GM19023 (cell line): ENCODE measurements at regions not wholly inside any gene's neighbourhood (a gene's known extent, or its start where the extent isn't known, plus 50 kb on each side); places are given as distances from the start of the nearest gene placed in this dataset.
"Not testable (repeated sequence)": the region's sequence is repeated elsewhere in the genome, so short reads cannot be mapped to it uniquely, and the experiment has no call there.

Experiments
- ATAC-seq: cut with Tn5 transposase; IDR thresholded peaks from one replicate; pipeline ENCODE4 v1.9.1; 2021; ENCODE audit warnings: mild to moderate bottlenecking, moderate library complexity; ENCODE audit not compliant: unreplicated experiment

DNA sequence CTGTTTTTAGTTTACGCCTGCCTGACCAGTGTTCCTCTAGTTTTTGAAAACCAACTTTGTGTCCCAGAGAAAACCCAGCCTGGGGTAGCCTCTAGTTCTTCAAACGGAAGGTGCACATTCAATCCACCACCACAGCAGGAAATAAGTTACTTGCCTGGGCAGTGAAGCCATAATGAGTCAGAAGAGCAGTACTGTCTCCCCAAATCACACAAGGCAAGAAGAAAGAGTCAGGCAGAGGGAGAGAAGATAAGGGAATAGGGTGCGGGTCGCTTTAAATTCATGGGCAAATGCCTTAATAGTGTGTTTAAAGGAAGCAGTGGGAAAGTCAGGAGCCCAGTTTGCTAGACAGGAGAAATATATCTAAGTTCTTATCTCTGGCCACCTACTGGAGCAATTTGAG is 333.8 kb upstream of the GRIA3 start:
- ATAC-seq, result no peak

DNA sequence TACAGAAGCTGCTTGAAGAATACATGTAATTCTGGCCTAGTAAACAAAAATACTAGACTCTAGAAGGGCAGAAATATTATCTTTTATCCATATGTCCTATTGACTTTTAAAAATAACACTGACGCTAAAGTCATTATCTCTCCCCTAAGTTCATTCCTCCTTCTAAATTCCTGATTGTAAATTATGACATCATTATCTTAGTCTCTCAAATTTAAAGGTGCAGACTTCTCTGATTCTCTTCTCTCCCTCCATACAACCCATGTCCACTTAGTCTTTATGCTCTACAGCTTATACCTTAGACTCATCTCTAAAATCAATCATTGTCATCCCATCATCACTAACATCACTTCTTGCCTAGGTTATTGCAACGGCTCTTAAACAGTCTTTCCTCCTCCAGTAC is 327.9 kb upstream of the GRIA3 start:
- no peak for ATAC-seq

DNA sequence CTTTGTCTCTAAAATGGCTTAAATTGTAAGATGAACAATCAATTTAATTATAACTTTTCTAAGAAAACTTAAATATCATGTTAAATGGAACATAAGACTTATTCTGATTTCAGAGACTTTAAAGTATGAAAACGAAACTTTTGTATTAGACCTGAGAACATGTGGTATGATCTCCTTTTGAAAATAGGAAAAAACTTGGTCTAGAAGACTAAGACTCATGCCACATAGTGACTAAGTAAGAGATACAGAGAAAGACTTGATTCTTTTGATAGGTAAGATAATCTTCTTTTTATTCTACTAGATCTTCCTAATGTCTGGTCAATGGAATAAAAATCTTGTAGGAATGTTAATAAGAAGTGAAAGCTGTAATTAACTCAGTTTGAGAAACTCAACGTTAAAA is 326.3 kb upstream of the GRIA3 start:
- no peak for ATAC-seq

DNA sequence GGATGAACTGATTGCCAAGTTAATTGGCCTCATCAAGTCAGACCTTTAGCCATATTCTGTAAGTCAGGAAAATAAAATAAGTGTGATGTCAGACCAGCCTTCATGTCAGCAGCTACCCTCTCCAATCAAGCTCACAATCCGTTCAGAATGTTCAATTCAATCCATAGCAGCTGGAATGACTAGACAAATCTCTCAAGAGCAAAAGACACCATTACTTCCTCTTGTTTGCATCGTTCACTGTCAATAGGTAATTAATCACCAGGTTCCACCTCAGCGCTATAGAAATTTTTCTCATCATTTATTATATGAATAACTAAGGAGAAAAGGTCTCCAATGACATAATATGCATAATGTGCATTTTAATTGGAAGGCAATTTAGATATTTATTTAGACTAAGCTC is 321.0 kb upstream of the GRIA3 start:
- ATAC-seq, result no peak

DNA sequence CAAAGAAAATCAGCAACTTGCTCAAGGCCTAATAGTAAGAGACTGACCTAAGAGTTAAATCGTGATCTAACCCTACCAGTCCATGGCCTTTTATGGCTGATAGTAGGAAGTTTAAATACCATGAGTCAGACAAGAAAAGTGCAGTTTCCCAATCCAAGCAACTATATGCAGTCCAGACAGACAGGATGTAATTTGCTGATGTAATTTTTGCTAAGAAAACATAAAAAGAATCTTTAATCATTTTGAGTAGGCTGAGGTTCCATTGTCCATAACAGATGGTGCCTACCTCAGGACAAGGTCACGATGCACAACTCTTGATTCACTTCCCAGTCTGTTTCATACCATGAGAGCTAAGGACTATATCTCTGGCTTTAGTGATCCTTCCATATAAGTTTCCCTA is 317.5 kb upstream of the GRIA3 start:
- no peak for ATAC-seq

DNA sequence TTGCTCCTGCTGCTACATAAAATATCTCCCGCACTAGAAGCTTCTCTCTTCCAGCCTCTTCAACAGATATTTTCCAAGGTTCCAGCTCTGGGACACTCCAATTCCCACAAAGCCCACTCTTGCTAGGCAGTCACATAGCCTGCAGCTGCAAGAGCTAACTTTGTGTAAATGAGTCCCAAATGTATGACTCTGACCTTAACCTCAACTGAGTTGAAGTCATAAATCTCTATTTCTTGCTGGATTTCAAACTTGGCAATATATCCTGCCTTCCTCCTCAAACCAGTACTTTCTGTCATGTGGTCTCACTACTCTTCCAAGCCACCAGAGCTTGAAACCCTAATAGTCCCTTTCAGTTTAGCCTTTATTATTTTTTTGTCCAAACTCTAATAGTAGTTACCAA is 315.4 kb upstream of the GRIA3 start:
- no peak for ATAC-seq

DNA sequence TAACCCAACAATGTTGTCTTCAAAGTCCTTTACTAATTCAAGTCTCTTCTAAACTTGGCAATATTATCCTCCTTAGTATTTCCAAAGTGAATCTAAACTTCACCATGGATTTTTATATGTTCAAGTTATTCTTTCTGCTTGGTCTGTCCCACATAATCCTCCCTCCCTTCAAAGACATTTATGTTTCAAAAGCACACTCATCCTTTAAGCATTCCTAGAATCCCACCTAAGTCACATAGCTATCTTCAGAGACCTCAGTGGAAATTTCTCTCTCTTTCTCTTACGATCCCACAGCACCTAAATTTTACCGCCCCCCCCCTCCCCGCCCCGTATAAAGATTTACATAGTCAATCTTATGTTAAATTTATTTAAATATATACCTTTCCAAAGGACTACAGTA is 314.9 kb upstream of the GRIA3 start:
- no peak for ATAC-seq

DNA sequence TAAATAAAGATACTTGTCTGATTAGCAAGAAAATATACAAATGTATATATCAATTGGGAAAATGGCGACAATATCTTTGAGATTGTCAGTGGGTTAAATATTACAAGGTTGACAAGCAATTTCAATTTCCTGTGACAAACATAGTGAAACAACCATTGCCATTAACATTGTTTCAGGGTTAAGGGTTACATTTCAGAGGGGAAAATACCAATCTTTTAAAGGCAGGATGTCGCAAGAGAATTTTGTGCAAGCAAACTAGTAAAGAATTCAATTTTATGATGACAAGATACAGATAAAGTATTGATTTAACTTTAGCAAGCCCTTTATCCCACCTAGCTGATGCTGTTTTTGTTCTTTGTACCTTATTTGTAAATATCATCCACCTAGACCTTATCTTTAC is 305.8 kb upstream of the GRIA3 start:
- ATAC-seq, result no peak

DNA sequence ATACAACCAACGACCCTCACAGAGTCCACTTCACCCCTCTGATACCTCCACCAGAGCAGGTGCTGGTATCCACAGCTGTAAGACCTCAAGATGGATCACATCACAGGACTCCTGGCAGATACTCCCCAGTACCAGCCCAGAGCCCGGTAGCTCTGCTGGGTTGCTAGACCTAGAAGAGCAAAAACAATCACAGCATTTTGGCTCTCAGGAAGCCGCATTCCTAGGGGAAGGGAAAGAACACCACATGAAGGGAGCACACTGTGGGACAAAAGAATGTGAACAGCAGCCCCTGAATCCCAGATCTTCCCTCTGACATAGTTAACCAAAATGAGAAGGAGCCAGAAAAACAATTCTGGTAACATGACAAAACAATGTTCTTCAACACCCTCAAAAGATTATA is 303.1 kb upstream of the GRIA3 start:
- ATAC-seq, result no peak

DNA sequence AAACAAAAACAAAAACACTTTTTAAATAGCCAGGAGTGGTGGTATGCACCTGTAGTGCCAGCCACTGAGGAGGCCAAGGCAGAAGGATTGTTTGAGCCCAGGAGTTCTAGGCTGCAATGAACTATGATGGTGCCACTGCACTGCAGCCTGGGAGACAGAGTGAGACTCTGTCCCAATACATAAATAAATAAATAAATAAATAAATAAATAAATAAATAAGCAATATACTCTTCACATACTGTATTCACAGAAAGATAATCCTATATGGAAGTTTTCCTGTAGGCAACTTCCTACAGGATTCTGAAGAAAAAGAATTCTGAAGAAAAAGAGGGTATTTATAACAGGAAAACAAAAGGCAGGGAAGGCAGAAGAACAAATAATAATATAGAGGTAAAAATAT is 293.3 kb upstream of the GRIA3 start:
- ATAC-seq, result no peak

DNA sequence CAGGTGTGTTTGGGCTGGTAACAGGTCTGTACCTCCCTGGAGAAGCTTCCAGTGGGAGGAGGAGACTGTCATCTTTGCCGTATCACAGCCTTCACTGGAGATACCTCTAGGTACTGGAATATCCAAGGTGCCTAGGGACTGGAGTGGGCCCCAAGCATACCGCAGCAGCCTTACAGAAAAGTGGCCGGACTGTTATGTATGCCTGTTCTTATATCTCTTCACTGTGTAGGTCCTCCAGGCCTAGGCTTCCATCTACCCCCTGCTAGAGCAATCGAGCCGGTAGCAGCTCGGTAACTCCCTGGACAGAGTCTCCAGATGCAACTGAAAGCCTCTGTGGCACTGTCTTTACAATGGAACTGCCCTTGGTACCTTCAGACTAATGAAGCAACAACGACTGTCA is 277.4 kb upstream of the GRIA3 start:
- no peak for ATAC-seq

DNA sequence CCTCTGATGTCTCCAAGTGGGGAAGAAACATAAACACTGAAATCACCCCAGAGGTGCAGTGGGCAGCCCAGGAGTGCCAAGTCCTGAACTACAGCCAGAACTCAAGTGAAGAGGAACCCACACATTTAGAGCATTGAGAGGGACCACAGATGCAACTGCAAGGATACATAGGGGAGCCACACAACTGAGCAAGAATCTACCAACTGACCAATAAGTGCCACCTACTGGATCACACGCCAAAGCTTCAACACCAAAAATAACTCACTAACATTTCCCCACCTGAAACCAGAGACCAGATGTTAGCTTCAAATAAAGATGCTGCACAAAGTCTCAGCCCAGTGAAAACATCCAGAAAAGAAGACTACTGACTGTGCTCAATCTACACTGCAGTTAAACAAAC is 276.7 kb upstream of the GRIA3 start:
- no peak for ATAC-seq

DNA sequence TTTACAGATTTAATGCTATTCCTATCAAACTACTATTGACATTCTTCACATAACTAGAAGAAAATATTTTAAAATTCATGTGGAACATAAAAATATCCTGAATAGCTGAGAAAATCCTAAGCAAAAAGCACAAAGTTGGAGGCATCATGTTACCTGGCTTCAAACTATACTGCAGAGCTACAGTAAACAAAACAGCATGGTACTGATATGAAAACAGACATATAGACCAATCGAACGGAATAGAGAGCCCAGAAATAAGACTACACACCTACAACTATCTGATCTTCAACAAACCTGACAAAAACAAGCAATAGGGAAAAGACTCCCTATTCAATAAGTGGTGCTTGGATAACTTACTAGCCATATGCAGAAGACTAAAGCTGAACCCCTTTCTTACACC is 273.4 kb upstream of the GRIA3 start:
- ATAC-seq, result no peak

DNA sequence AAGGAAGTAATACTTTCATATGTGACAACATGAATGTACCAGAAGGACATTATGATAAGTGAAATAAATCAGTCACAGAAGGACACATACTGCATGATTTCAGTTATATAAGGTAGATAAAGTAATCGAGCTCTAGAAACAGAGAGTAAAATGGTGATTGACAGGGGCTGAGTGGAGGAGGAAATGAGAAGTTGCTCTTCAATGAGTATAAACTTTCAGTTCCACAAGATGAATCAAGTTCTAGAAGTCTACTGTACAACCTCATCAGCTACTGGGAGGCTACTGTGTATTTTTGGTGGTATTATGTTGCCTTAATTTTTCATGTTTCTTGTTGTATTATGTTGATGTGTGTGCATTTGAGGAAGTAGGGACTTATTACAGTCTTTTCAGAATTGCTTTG is 270.9 kb upstream of the GRIA3 start:
- ATAC-seq, result no peak

DNA sequence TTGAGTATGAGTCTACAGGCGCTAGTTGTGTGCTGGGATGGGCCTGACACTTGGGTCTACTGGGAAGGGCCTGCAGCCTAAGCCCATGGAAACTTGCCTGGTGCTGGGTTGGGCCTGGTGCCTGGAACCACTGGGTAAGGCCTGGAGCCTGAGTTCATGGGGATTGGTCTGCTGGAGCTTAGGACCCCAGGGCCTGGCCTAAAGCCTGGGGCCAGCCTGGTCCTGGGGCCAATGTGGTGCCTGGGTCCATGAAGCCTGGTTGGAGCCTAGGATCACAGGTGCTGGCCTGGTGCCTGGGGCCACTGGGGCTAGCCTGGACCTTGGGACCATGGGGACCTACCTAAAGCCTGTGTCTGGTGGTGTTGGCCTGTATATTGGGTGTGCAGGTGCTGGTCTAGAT is 270.3 kb upstream of the GRIA3 start:
- no peak for ATAC-seq

DNA sequence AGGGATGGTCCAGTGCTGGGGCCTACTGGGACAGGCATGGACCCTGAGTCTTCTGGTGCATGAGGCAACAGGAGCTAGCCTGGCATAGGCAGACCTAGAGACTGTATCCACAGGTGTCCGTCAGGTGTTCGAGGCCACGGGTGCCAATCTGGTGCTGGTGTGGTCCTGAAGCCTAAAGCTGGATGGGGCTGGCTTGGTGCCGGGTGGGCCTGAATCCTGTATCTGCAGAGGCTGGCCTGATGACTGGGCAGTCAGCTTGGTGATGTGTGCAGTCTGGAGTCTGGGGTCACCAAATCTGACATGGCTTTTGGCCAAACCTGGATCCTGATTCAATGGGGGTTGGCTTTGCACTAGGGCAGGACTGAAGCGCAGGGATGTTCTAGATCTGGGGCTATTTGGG is 269.8 kb upstream of the GRIA3 start:
- ATAC-seq, result no peak

DNA sequence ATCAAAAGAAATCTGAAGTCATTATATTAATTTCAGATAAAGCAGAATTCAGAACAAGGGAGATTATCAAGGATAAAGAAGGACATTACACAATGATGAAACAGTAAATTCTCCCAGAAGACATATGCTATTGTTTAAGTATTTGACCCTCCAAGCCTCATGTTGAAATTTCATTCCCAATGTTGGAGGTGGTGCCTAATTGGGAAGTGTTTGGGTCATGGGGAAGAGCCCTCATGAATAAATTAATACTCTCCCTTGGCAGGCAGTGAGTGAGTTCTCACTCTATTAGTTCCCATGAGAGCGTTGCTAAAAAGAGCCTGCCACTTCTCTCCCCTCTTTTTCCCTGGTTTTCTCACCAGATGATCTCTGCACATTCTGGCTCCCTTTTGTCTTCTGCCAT is 249.9 kb upstream of the GRIA3 start:
- ATAC-seq, result no peak

DNA sequence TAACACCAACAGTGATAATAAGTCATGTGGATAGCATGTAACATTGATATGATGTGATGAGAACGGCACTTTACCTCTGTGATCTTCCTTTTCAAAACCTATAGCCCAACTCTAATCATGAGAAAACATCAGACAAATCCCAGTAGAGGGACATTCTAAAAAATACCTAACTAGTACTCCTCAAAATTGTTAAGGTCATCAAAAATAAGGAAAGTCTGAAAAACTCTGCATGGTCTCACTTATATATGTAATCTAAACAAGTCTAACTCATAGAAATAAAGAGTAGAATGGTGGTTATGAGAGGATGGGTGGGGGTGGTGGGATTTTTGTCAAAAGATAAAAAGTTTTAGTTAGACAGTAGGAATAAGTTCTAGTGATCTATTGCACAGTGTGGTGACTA is 243.9 kb upstream of the GRIA3 start:
- no peak for ATAC-seq

DNA sequence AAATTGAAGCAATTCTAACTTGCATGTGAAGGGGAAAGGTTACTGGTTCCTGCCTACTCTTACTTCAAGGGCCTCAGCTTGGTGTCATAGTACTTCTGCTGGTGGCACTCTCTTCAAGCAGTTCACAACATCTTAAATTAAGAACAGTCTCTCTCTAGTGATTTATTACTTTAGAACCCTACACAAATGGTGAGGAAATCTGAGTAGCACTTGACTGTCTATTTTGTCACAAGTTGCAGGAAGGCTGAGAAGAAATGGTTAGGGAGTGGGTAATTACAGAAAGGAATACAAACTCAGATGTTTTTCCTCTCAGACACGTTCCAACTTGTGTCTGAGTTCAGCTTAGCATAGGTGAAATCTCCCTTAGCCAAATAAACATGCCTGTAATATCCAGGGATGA is 242.3 kb upstream of the GRIA3 start:
- no peak for ATAC-seq

DNA sequence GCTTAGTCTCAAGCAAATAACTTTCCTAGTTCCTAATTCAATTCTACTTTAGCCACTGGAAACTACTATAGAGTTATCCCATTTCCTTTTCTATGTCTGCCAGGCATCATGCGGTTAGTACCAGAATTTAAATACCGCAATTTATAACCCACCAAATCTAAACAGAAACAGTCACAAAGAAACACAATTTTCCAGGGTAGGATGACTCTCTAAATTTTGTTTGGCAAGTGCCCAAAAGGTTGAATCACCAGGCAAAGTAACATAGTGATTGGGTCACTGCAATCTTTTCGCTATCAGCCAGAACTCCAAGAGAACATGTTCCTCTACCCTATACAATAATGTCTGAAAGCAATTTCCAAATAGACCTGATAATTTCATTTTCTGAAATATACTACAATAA is 240.2 kb upstream of the GRIA3 start:
- ATAC-seq, result no peak

DNA sequence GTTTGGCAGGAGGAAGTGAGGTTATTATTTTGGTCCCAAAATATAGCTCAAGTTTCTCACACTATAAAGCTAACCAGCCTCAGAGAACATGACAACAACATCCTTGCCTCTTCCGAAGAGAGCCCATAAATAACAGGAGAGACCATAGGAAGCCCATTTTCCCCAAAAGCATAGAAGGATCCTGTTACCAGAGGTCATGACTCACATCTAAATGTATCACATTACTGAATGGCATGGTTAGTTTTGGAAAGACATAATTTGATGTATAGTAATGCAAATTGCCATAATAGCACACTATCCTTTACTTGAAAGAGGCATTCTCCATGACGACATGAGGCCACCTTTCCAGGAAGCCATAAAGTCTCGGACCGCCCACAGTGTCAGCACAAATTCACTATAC is 238.8 kb upstream of the GRIA3 start:
- no peak for ATAC-seq

DNA sequence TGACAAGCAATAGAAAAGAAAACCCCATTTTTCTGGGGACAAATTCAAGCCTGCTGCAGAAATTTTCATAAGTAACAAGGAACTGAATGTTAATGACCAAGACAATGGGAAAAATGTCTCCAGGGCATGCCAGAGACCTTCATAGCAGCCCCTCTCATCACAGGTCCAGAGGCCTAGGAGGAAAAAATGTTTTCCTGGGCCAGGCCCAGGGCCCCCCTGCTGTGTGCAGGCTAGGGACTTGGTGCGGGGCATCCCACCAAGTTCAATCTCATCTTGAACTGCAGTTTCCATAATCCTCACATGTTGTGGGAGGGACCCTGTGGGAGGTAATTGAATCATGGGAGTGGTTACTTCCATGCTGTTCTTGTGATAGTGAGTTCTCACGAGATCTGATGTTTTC is 211.5 kb upstream of the GRIA3 start:
- ATAC-seq, result no peak

DNA sequence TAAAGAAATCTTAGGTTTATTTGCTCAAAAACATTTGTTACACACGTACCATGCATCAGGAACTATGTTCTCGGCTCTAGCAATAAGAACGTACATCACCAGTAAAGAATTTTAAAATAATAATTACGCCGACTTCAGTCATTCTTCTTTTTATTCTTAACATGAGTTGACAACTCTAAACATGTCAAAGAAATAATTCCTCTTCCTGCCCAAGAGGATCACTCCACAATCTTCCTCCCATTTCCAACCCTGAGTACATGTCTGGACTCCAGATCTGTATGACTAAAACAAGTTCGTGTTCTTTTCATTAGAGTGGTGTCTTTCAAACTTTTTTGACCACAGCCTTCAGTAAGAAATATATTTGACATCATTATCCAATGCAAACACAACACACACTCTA is 201.6 kb upstream of the GRIA3 start:
- no peak for ATAC-seq

DNA sequence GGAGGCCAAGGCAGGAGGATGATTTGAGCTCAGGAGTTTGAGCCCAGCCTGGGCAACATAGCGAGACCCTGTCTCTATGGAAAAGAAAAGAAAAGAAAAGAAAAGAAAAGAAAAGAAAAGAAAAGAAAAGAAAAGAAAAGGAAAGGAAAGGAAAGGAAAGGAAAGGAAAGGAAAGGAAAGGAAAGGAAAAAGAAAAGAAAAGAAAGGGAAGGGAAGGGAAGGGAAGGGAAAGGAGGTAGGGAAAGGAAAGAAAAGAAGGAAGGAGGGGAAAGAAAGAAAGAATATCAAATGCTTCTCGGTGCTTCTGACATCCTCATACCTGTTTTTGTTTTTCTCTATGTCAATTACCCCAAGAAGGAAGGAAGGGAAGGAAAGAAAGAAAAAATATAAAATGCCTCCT is 181.2 kb upstream of the GRIA3 start:
- not testable (repeated sequence) for ATAC-seq
